H9 (cell line): ENCODE measurements at regions not wholly inside any gene's neighbourhood (a gene's known extent, or its start where the extent isn't known, plus 50 kb on each side); places are given as distances from the start of the nearest gene placed in this dataset.

ENCODE experiments used
- DNase-seq: peaks from one replicate; pipeline ENCODE4 v3.0.0-alpha.2; 2017
- H2AFZ ChIP-seq: one replicate; pipeline ENCODE4 v1.6.1; 2013; ENCODE audit warnings: mild to moderate bottlenecking, low read length, control low read depth, moderate library complexity
- H2AK5ac ChIP-seq: 2 replicates; pipeline ENCODE4 v1.6.1; 2013; ENCODE audit warnings: low read length, control low read depth, mixed read lengths; ENCODE audit not compliant: insufficient read length
- H2BK120ac ChIP-seq: one replicate; pipeline ENCODE4 v1.6.1; 2013; ENCODE audit warnings: low read depth, mild to moderate bottlenecking, low read length, control low read depth, inconsistent platforms; ENCODE audit not compliant: poor library complexity, severe bottlenecking
- H2BK12ac ChIP-seq: 2 replicates; pipeline ENCODE4 v1.6.1; 2013; ENCODE audit warnings: low read length, control low read depth, mixed read lengths, low read depth; ENCODE audit not compliant: insufficient read length
- H2BK15ac ChIP-seq: 2 replicates; pipeline ENCODE4 v1.6.1; 2013; ENCODE audit warnings: low read depth, low read length, control low read depth
- H2BK20ac ChIP-seq: one replicate; pipeline ENCODE4 v1.6.1; 2013; ENCODE audit warnings: low read depth, mild to moderate bottlenecking, low read length, control low read depth, inconsistent platforms; ENCODE audit not compliant: poor library complexity, severe bottlenecking
- H2BK5ac ChIP-seq: 2 replicates; pipeline ENCODE4 v1.6.1; 2013; ENCODE audit warnings: low read length, control low read depth, mixed read lengths; ENCODE audit not compliant: insufficient read length
- H3K14ac ChIP-seq: 2 replicates; pipeline ENCODE4 v1.6.1; 2013; ENCODE audit warnings: low read length, control low read depth; ENCODE audit not compliant: insufficient read depth
- H3K18ac ChIP-seq: 2 replicates; pipeline ENCODE4 v1.6.1; 2013; ENCODE audit warnings: low read depth, mild to moderate bottlenecking, mixed read lengths, low read length, control low read depth; ENCODE audit not compliant: insufficient read length
- H3K23ac ChIP-seq: 2 replicates; pipeline ENCODE4 v1.6.1; 2013; ENCODE audit warnings: low read length, control low read depth, mixed read lengths, low read depth; ENCODE audit not compliant: insufficient read length
- H3K23me2 ChIP-seq: 2 replicates; pipeline ENCODE4 v1.6.1; 2013; ENCODE audit warnings: low read depth, mild to moderate bottlenecking, mixed read lengths, low read length, control low read depth; ENCODE audit not compliant: insufficient read length, poor library complexity, severe bottlenecking
- H3K27ac ChIP-seq: 2 replicates; pipeline ENCODE4 v1.5.1; 2013; ENCODE audit warnings: low read length, control low read depth, mixed read lengths, low read depth; ENCODE audit not compliant: insufficient read length
- H3K27me3 ChIP-seq: 2 replicates; pipeline ENCODE4 v1.6.1; 2013; ENCODE audit warnings: low read length, control low read depth, inconsistent platforms; ENCODE audit not compliant: insufficient read depth
- H3K4ac ChIP-seq: 2 replicates; pipeline ENCODE4 v1.6.1; 2013; ENCODE audit warnings: low read depth, mild to moderate bottlenecking, control low read depth, inconsistent platforms, low read length, moderate library complexity
- H3K4me1 ChIP-seq: 2 replicates; pipeline ENCODE4 v1.6.1; 2013; ENCODE audit warnings: low read length, control low read depth, inconsistent platforms; ENCODE audit not compliant: insufficient read depth
- H3K4me2 ChIP-seq: 2 replicates; pipeline ENCODE4 v1.6.1; 2013; ENCODE audit warnings: low read length, control low read depth, mixed read lengths; ENCODE audit not compliant: insufficient read length, insufficient read depth
- H3K56ac ChIP-seq: 2 replicates; pipeline ENCODE4 v1.6.1; 2013; ENCODE audit warnings: low read depth, mild to moderate bottlenecking, mixed read lengths, low read length, control low read depth; ENCODE audit not compliant: insufficient read length
- H3K79me1 ChIP-seq: 2 replicates; pipeline ENCODE4 v1.6.1; 2013; ENCODE audit warnings: low read depth, mild to moderate bottlenecking, moderate library complexity, low read length, control low read depth, inconsistent platforms; ENCODE audit not compliant: insufficient read depth, poor library complexity, severe bottlenecking
- H3K79me2 ChIP-seq: 2 replicates; pipeline ENCODE4 v1.6.1; 2013; ENCODE audit warnings: low read length, control low read depth, inconsistent platforms; ENCODE audit not compliant: insufficient read depth
- H3K9ac ChIP-seq: 2 replicates; pipeline ENCODE4 v1.6.1; 2013; ENCODE audit warnings: low read length, control low read depth, mixed read lengths; ENCODE audit not compliant: insufficient read length; ENCODE audit errors: extremely low read depth
- H3K9me3 ChIP-seq: one replicate; pipeline ENCODE4 v1.6.1; 2013; ENCODE audit warnings: low read depth, low read length, inconsistent platforms; ENCODE audit not compliant: control insufficient read depth
- H3T11ph ChIP-seq: one replicate; pipeline ENCODE4 v1.6.1; 2013; ENCODE audit warnings: mild to moderate bottlenecking, low read length, control low read depth, inconsistent platforms
- H4K20me1 ChIP-seq: one replicate; pipeline ENCODE4 v1.6.1; 2013; ENCODE audit not compliant: control insufficient read depth, insufficient read length, insufficient read depth
- H4K5ac ChIP-seq: 2 replicates; pipeline ENCODE4 v1.6.1; 2013; ENCODE audit warnings: low read depth, mild to moderate bottlenecking, mixed read lengths, low read length, control low read depth; ENCODE audit not compliant: insufficient read length
- H4K8ac ChIP-seq: replicated peaks from 2 replicates; pipeline ENCODE4 v1.6.1; 2013; ENCODE audit warnings: low read length, control low read depth, mixed read lengths, low read depth; ENCODE audit not compliant: insufficient read length
- H4K91ac ChIP-seq: 2 replicates; pipeline ENCODE4 v1.6.1; 2013; ENCODE audit warnings: low read depth, mild to moderate bottlenecking, moderate library complexity, mixed read lengths, low read length, control low read depth; ENCODE audit not compliant: insufficient read length
- H3K27ac Mint-ChIP-seq, 3 experiments: 2 replicates in 2 of 3; 3 replicates in 1 of 3; pipeline ENCODE4 v1.8.0; 2020 to 2021; ENCODE audit warnings: mixed read lengths in 3 of 3, mild to moderate bottlenecking in 1 of 3, moderate library complexity in 1 of 3
- H3K27me3 Mint-ChIP-seq: 2 replicates; pipeline ENCODE4 v1.8.0; 2021; ENCODE audit warnings: low read depth, mild to moderate bottlenecking, moderate library complexity, mixed read lengths
- H3K36me3 Mint-ChIP-seq, 3 experiments: 2 replicates in 2 of 3; 3 replicates in 1 of 3; pipeline ENCODE4 v1.8.0; 2020 to 2021; ENCODE audit warnings: low read depth in 3 of 3, mixed read lengths in 3 of 3; ENCODE audit not compliant: insufficient read depth in 1 of 3
- H3K4me1 Mint-ChIP-seq, 2 experiments: 2 replicates each; pipeline ENCODE4 v1.8.0; 2020; ENCODE audit warnings: mixed read lengths in 2 of 2
- H3K4me3 Mint-ChIP-seq, 2 experiments: 2 replicates in 1 of 2; 3 replicates in 1 of 2; pipeline ENCODE4 v1.8.0; 2020 to 2021; ENCODE audit warnings: mild to moderate bottlenecking in 2 of 2, mixed read lengths in 2 of 2, moderate library complexity in 1 of 2
- H3K9me3 Mint-ChIP-seq, 2 experiments: 2 replicates in 1 of 2; 3 replicates in 1 of 2; pipeline ENCODE4 v1.8.0; 2020; ENCODE audit warnings: mild to moderate bottlenecking in 2 of 2, mixed read lengths in 2 of 2, moderate library complexity in 1 of 2
- WGBS: extraction: QIAGEN DNeasy Blood & Tissue Kit; methylation state at CpG from one replicate; pipeline ENCODE4 v1.1.7; 2013; ENCODE audit warnings: missing lambda C conversion rate, low lambda C conversion rate, mixed read lengths; ENCODE audit not compliant: insufficient read length; ENCODE audit errors: extremely low coverage; 5-methylcytosine and 5-hydroxymethylcytosine counted together
- TF ChIP-seq, protein P1 (sequence below): fragments of 200-600 bp; sonication (generic); conservative IDR thresholded peaks from 3 replicates; pipeline ENCODE4 v1.8.0; 2021; ENCODE audit warnings: antibody characterized with exemption, mild to moderate bottlenecking

GRCh38 chr12:18908191-18908590 is 170.3 kb downstream of the CAPZA3 start:
- H4K8ac ChIP-seq: no peak overlapping the region
- no peak overlapping the region for H3K27ac Mint-ChIP-seq
- H3K23ac ChIP-seq: no peak overlapping the region
- H3K56ac ChIP-seq: no peak overlapping the region
- no CpG with 5 or more reads among the region's 4 CpGs for WGBS
- H3K79me1 ChIP-seq: no peaks in the 10 kb centered on the region
- no peak overlapping the region for H2BK15ac ChIP-seq
- H3K4me1 ChIP-seq: no peaks in the 10 kb centered on the region
- no peak overlapping the region for H2BK5ac ChIP-seq
- no peak overlapping the region for H3K18ac ChIP-seq
- no peaks in the 10 kb centered on the region for H3K23me2 ChIP-seq
- H3K4me1 Mint-ChIP-seq: 0 out of 4 replicates have a peak, but pooled peaks cover 0 to 3% of the 10 kb centered on the region in 2 experiments
- no peak overlapping the region for H3K4me2 ChIP-seq
- no peak overlapping the region for H2AK5ac ChIP-seq
- no peaks in the 10 kb centered on the region for H3K27me3 ChIP-seq
- no peaks in the 10 kb centered on the region for H4K20me1 ChIP-seq
- H3K27me3 Mint-ChIP-seq: no peaks in the 10 kb centered on the region
- no peak overlapping the region for H3K14ac ChIP-seq
- no peak overlapping the region for H3K4me3 Mint-ChIP-seq
- H4K5ac ChIP-seq: no peak overlapping the region
- H2AFZ ChIP-seq: no peak overlapping the region
- no peak overlapping the region for H3K9ac ChIP-seq
- H3K79me2 ChIP-seq: no peaks in the 10 kb centered on the region
- no peak overlapping the region for H3K27ac ChIP-seq
- no peak overlapping the region for H2BK120ac ChIP-seq
- TF ChIP-seq, protein P1, sequence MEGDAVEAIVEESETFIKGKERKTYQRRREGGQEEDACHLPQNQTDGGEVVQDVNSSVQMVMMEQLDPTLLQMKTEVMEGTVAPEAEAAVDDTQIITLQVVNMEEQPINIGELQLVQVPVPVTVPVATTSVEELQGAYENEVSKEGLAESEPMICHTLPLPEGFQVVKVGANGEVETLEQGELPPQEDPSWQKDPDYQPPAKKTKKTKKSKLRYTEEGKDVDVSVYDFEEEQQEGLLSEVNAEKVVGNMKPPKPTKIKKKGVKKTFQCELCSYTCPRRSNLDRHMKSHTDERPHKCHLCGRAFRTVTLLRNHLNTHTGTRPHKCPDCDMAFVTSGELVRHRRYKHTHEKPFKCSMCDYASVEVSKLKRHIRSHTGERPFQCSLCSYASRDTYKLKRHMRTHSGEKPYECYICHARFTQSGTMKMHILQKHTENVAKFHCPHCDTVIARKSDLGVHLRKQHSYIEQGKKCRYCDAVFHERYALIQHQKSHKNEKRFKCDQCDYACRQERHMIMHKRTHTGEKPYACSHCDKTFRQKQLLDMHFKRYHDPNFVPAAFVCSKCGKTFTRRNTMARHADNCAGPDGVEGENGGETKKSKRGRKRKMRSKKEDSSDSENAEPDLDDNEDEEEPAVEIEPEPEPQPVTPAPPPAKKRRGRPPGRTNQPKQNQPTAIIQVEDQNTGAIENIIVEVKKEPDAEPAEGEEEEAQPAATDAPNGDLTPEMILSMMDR: no peak
- H3T11ph ChIP-seq: no peak overlapping the region
- H2BK12ac ChIP-seq: no peak overlapping the region
- no peak overlapping the region for H2BK20ac ChIP-seq
- peaks cover 14 to 17% of the 10 kb centered on the region in 2 experiments; a peak in 4 of 5 replicates for H3K9me3 Mint-ChIP-seq
- no peaks in the 10 kb centered on the region for H3K9me3 ChIP-seq
- H3K36me3 Mint-ChIP-seq: peaks cover 4 to 19% (median 5%) of the 10 kb centered on the region in 3 experiments; a peak in 5 of 7 replicates
- H3K4ac ChIP-seq: no peak overlapping the region
- no peak for DNase-seq
- H4K91ac ChIP-seq: no peak overlapping the region
